Muscle layer of duodenum (tissue), 2 donors: ENCODE measurements at regions not wholly inside any gene's neighbourhood (a gene's known extent, or its start where the extent isn't known, plus 50 kb on each side); places are given as distances from the start of the nearest gene placed in this dataset.
"Not testable (repeated sequence)": the region's sequence is repeated elsewhere in the genome, so short reads cannot be mapped to it uniquely, and the experiment has no call there.

Source experiments
- H3K27ac ChIP-seq: one replicate; pipeline ENCODE4 v1.7.0; 2013; ENCODE audit warnings: mild to moderate bottlenecking, low read length
- H3K27me3 ChIP-seq: one replicate; pipeline ENCODE4 v1.7.0; 2013; ENCODE audit warnings: low read depth, mild to moderate bottlenecking, control low read depth, low read length
- H3K36me3 ChIP-seq, 2 donors: one replicate each; pipeline ENCODE4 v1.7.0; 2013; ENCODE audit warnings: low read length in 2 of 2, control low read depth in 1 of 2, mild to moderate bottlenecking in 1 of 2; ENCODE audit not compliant: insufficient read depth in 2 of 2, control insufficient read depth in 1 of 2
- H3K4me1 ChIP-seq, 2 donors: one replicate each; pipeline ENCODE4 v1.7.0; 2013; ENCODE audit warnings: low read length in 2 of 2, mild to moderate bottlenecking in 2 of 2, control low read depth in 1 of 2, moderate library complexity in 1 of 2; ENCODE audit not compliant: insufficient read depth in 2 of 2, control insufficient read depth in 1 of 2
- H3K4me3 ChIP-seq, 2 donors: one replicate each; pipeline ENCODE4 v1.7.0; 2013; ENCODE audit warnings: low read length in 2 of 2, low read depth in 1 of 2, mild to moderate bottlenecking in 1 of 2
- H3K9me3 ChIP-seq, 2 donors: one replicate each; pipeline ENCODE4 v1.7.0; 2013; ENCODE audit warnings: low read length in 2 of 2, control low read depth in 1 of 2, mild to moderate bottlenecking in 1 of 2; ENCODE audit not compliant: control insufficient read depth in 1 of 2
- donor health status: healthy.

DNA sequence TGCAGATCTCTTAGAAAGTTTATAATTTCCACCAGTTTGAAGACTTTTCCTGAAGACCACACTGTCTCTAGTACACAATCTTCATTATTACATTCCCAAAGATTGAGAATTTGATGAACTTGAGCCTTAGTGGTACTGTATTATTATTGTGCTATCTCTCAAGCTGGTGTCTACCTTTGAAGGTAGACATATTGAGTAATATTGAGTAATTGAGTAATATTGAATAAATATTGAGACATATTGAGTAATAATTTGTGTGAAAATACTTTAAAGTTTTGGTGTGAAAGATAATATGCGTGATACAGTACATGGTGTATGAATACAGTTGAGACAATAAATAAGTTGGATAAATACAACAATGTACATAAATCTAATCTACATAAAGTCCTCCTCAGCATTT is 613.1 kb upstream of the ADGRL2 start:
- no peaks in the 10 kb centered on the region for H3K9me3 ChIP-seq
- H3K4me3 ChIP-seq, result no peak overlapping the region
- H3K27me3 ChIP-seq, result no peaks in the 10 kb centered on the region
- no peaks in the 10 kb centered on the region for H3K4me1 ChIP-seq
- no peak overlapping the region for H3K27ac ChIP-seq
- no peaks in the 10 kb centered on the region for H3K36me3 ChIP-seq

DNA sequence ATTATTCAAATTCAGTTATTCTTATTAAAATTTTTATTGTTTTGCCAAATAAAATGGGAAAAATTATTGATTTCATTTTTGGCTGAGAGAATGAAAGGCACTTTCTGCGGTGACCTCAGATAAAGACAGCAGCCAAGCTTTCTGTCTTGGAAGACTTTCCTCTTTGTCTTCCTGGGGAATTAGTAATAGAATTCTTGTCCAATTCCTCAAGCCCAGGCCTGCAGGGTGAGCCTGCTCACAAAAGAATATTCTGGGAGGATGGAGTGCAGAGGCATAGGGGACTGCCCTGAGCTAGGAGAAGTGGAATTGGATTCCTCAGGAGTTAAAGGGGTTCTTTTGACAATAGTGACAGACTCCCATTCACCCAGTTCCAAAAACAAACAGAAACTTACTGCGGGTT is 614.5 kb upstream of the ADGRL2 start:
- no peaks in the 10 kb centered on the region for H3K4me1 ChIP-seq
- H3K27ac ChIP-seq, result no peak overlapping the region
- H3K27me3 ChIP-seq, result no peaks in the 10 kb centered on the region
- no peaks in the 10 kb centered on the region for H3K9me3 ChIP-seq
- no peak overlapping the region for H3K4me3 ChIP-seq
- H3K36me3 ChIP-seq, result no peaks in the 10 kb centered on the region

DNA sequence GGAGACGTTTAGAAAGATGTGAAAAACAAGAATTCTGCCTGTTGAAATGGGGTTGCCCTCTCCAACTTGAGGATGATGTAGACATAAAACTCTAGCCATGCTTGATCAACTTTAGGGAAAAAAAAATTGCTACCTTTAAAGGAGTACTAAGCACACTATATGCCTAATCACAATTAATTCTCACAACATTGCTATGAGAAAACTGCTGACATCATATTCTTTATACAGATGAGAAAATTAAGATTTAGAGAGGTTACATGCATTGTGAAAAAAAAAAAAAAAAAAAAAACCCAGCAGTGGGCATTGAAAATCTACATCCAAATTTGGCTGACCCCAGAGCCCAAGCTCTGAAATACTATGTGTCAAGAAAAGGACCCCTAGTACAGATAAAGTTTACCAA is 617.2 kb upstream of the ADGRL2 start:
- Histone ChIP-seq H3K4me1 (no peaks in the 10 kb centered on the region), H3K36me3 (no peaks in the 10 kb centered on the region), H3K4me3 (no peak overlapping the region), H3K27ac (no peak overlapping the region), H3K27me3 (no peaks in the 10 kb centered on the region), H3K9me3 (no peaks in the 10 kb centered on the region)

GRCh38 chr1:81183051-81183450 is 617.7 kb upstream of the ADGRL2 start:
- no peaks in the 10 kb centered on the region for H3K36me3 ChIP-seq
- H3K4me3 ChIP-seq, result no peak overlapping the region
- no peaks in the 10 kb centered on the region for H3K9me3 ChIP-seq
- H3K27me3 ChIP-seq, result no peaks in the 10 kb centered on the region
- H3K27ac ChIP-seq, result no peak overlapping the region
- no peaks in the 10 kb centered on the region for H3K4me1 ChIP-seq

GRCh38 chr1:81179242-81179641 is 621.5 kb upstream of the ADGRL2 start:
- no peaks in the 10 kb centered on the region for H3K27me3 ChIP-seq
- H3K27ac ChIP-seq, result no peak overlapping the region
- no peaks in the 10 kb centered on the region for H3K36me3 ChIP-seq
- H3K4me3 ChIP-seq, result no peak overlapping the region
- no peaks in the 10 kb centered on the region for H3K9me3 ChIP-seq
- H3K4me1 ChIP-seq, result no peaks in the 10 kb centered on the region

DNA sequence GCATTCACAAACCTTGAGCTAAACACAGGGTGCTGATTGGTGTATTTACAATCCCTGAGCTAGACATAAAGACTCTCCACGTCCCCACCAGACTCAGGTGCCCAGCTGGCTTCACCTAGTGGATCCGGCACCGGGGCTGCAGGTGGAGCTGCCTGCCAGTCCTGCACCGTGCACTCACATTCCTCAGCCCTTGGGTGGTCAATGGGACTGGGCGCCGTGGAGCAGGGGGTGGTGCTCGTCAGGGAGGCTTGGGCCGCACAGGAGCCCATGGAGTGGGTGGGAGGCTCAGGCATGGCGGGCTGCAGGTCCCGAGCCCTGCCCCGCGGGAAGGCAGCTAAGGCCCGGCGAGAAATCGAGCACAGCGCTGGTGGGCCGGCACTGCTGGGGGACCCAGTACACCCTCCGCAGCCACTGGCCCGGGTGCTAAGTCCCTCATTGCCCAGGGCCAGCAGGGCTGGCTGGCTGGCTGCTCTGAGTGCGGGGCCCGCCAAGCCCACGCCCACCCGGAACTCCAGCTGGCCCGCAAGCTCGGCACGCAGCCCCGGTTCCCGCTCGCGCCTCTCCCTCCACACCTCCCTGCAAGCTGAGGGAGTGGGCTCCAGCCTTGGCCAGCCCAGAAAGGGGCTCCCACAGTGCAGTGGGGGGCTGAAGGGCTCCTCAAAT is 622.2 kb upstream of the ADGRL2 start:
- not testable (repeated sequence) for H3K9me3 ChIP-seq, H3K27me3 ChIP-seq, H3K36me3 ChIP-seq, H3K4me1 ChIP-seq, H3K4me3 ChIP-seq, H3K27ac ChIP-seq

- no peak overlapping the region for H3K4me3 ChIP-seq
- no peak overlapping the region for H3K27ac ChIP-seq
- H3K4me1 ChIP-seq, result no peaks in the 10 kb centered on the region
- no peaks in the 10 kb centered on the region for H3K36me3 ChIP-seq
- H3K9me3 ChIP-seq, result peaks cover 0 to 19% of the 10 kb centered on the region in 2 donors
- H3K27me3 ChIP-seq, result no peaks in the 10 kb centered on the region
These were observed 625.8 kb upstream of the ADGRL2 start for GRCh38 chr1:81174811-81175476.

DNA sequence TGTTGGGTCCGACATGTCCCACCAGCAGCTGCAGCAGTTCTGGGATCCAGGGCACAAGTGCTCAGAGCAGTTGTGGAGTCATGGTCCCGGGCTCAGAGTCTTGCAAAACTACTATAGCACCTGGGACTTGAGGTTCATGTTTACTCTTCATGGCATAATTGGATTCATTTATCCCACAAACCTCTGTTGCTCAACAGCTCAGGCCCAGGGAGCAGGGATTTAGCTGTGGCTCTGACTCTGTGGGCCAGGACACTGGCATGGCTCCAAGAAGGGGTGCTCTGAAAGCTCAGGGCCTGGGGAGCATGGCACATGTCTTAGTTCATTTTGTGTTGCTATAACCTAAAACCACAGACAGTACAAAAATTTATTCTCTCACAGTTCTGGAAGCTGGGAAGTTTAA is 626.7 kb upstream of the ADGRL2 start:
- Histone ChIP-seq H3K4me1 (no peaks in the 10 kb centered on the region), H3K4me3 (no peak overlapping the region), H3K9me3 (peaks cover 0 to 19% of the 10 kb centered on the region in 2 donors), H3K27ac (no peak overlapping the region), H3K27me3 (no peaks in the 10 kb centered on the region), H3K36me3 (no peaks in the 10 kb centered on the region)

DNA sequence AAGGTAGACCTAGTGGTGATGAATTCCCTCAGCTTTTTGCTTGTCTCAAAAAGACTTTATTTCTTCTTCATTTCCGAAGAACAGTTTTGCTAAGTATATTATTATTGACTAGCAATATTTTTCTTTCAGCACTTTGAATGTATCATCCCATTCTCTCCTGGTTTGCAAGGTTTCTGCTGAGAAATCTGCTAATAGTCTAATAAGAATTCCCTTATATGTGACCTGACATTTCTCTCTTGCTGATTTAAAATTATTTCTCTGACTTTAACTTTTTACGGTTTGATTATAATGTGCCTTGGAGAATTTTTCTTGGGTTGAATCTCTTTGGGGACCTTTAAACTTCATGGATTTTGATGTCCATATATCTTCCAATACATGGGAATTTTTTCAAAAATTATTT is 628.3 kb upstream of the ADGRL2 start:
- Histone ChIP-seq H3K36me3 (no peaks in the 10 kb centered on the region), H3K9me3 (peaks cover 0 to 19% of the 10 kb centered on the region in 2 donors), H3K4me1 (no peaks in the 10 kb centered on the region), H3K4me3 (no peak overlapping the region), H3K27ac (no peak overlapping the region), H3K27me3 (no peaks in the 10 kb centered on the region)

DNA sequence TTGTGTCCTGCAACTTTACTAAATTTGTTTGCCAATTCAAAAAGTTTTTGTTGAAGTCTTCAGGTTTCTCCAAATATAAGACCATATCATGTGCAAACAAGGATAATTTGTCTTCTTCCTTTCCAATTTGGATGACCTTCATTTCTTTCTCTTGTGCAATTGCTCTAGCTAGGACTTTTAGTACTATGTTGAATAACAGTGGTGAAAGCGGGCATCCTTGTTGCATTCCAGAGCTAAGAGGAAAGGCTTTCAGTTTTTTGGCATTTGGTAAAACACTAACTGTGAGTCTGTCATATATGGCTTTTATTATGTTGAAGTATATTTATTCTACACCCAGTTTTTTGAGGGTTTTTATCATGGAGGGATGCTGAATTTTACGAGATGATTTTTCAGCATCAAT is 630.0 kb upstream of the ADGRL2 start:
- H3K27ac ChIP-seq, result no peak overlapping the region
- H3K4me1 ChIP-seq, result no peaks in the 10 kb centered on the region
- H3K27me3 ChIP-seq, result no peaks in the 10 kb centered on the region
- peaks cover 0 to 19% of the 10 kb centered on the region in 2 donors for H3K9me3 ChIP-seq
- no peaks in the 10 kb centered on the region for H3K36me3 ChIP-seq
- no peak overlapping the region for H3K4me3 ChIP-seq

- no peaks in the 10 kb centered on the region for H3K4me1 ChIP-seq
- no peak overlapping the region for H3K4me3 ChIP-seq
- peaks cover 0 to 11% of the 10 kb centered on the region in 2 donors for H3K9me3 ChIP-seq
- no peak overlapping the region for H3K27ac ChIP-seq
- no peaks in the 10 kb centered on the region for H3K27me3 ChIP-seq
- no peaks in the 10 kb centered on the region for H3K36me3 ChIP-seq
These were observed 634.8 kb upstream of the ADGRL2 start for GRCh38 chr1:81165963-81166362.

- no peak overlapping the region for H3K4me3 ChIP-seq
- H3K27me3 ChIP-seq, result no peaks in the 10 kb centered on the region
These were observed 640.0 kb upstream of the ADGRL2 start for GRCh38 chr1:81160696-81161095.

More at GRCh38 chr1:81160696-81161095, 640.0 kb upstream of the ADGRL2 start:
- H3K9me3 ChIP-seq, result peaks cover 0 to 8% of the 10 kb centered on the region in 2 donors
- H3K4me1 ChIP-seq, result peaks cover 0 to 10% of the 10 kb centered on the region in 2 donors
- H3K36me3 ChIP-seq, result no peaks in the 10 kb centered on the region
- H3K27ac ChIP-seq, result no peak overlapping the region
